H1 (cell line): ENCODE measurements at regions not wholly inside any gene's neighbourhood (a gene's known extent, or its start where the extent isn't known, plus 50 kb on each side); places are given as distances from the start of the nearest gene placed in this dataset.

Experiments
- CTCF ChIA-PET: fragments of 300-600 bp; sonication (Branson Sonifier 250); formaldehyde crosslinking; loops from one replicate; lab custom pipeline; 2021; ENCODE audit not compliant: partially characterized antibody; lab: Charles Lee
- POLR2A ChIA-PET: fragments of 300-600 bp; sonication (Branson Sonifier 250); formaldehyde crosslinking; loops from one replicate; lab custom pipeline; 2021; ENCODE audit warnings: inconsistent platforms; ENCODE audit not compliant: partially characterized antibody; lab: Charles Lee
- DNase-seq, 2 experiments: peaks; one replicate each; pipeline versions ENCODE4 v3.0.0 to v3.0.0-alpha.2; 2010 to 2022; ENCODE audit warnings: low spot score in 2 of 2, low read depth in 1 of 2, mixed read lengths in 1 of 2
- FAIRE-seq: peaks from 2 replicates; lab custom pipeline; 2011; peaks lifted over from hg19 to GRCh38; lab: Jason Lieb, UNC
- H2AFZ ChIP-seq: 2 replicates; pipeline ENCODE4 v1.8.1; 2012; ENCODE audit warnings: low read length, inconsistent platforms
- H2AK5ac ChIP-seq: 2 replicates; pipeline ENCODE4 v1.6.1; 2013; ENCODE audit warnings: low read depth, low read length
- H2BK120ac ChIP-seq: replicated peaks from 2 replicates; pipeline ENCODE3; 2013; ENCODE audit warnings: low read depth, low read length, inconsistent platforms
- H2BK12ac ChIP-seq: 2 replicates; pipeline ENCODE4 v1.6.1; 2013; ENCODE audit warnings: low read depth, low read length
- H2BK15ac ChIP-seq: 2 replicates; pipeline ENCODE4 v1.6.1; 2013; ENCODE audit warnings: low read length
- H2BK20ac ChIP-seq: 2 replicates; pipeline ENCODE4 v1.6.1; 2013; ENCODE audit warnings: low read length
- H2BK5ac ChIP-seq: 2 replicates; pipeline ENCODE4 v1.6.1; 2013; ENCODE audit warnings: low read depth, low read length
- H3K14ac ChIP-seq: 2 replicates; pipeline ENCODE4 v1.6.1; 2013; ENCODE audit warnings: inconsistent platforms; ENCODE audit not compliant: insufficient read length
- H3K18ac ChIP-seq: 2 replicates; pipeline ENCODE4 v1.6.1; 2013; ENCODE audit warnings: low read length; ENCODE audit errors: extremely low read depth
- H3K23ac ChIP-seq: 2 replicates; pipeline ENCODE4 v1.6.1; 2013; ENCODE audit warnings: inconsistent platforms; ENCODE audit not compliant: insufficient read length
- H3K23me2 ChIP-seq: 2 replicates; pipeline ENCODE4 v1.6.1; 2013; ENCODE audit warnings: low read depth, low read length
- H3K27ac ChIP-seq: 2 replicates; pipeline ENCODE4 v1.6.1; 2011; ENCODE audit warnings: low read depth, low read length, inconsistent platforms
- H3K27me3 ChIP-seq, 4 experiments: replicated peaks in 1 of 4; 1 replicate in 1 of 4; 2 replicates in 3 of 4; pipeline versions ENCODE4 v1.6.1 to v1.8.1; 2011 to 2013; ENCODE audit warnings: low read length in 3 of 4, mild to moderate bottlenecking in 3 of 4, inconsistent platforms in 2 of 4, mixed read lengths in 2 of 4, moderate library complexity in 1 of 4; ENCODE audit not compliant: control insufficient read depth in 3 of 4, insufficient read depth in 3 of 4; ENCODE audit errors: extremely low read depth in 1 of 4
- H3K36me3 ChIP-seq, 4 experiments: 2 replicates each; pipeline versions ENCODE4 v1.6.1 to v1.8.1; 2011 to 2013; ENCODE audit warnings: mild to moderate bottlenecking in 4 of 4, low read length in 3 of 4, moderate library complexity in 2 of 4, control low read depth in 1 of 4, inconsistent platforms in 1 of 4; ENCODE audit not compliant: insufficient read depth in 4 of 4, control insufficient read depth in 2 of 4
- H3K4ac ChIP-seq: replicated peaks from 2 replicates; pipeline ENCODE3; 2013; ENCODE audit warnings: low read length, low read depth, mixed read lengths, inconsistent platforms; ENCODE audit not compliant: insufficient read length
- H3K4me1 ChIP-seq, 4 experiments: replicated peaks in 1 of 4; 1 replicate in 1 of 4; 2 replicates in 3 of 4; pipeline versions ENCODE4 v1.6.1 to v1.8.1; 2011 to 2013; ENCODE audit warnings: low read length in 3 of 4, inconsistent platforms in 2 of 4, mixed read lengths in 1 of 4; ENCODE audit not compliant: insufficient read depth in 4 of 4, control insufficient read depth in 3 of 4
- H3K4me2 ChIP-seq, 2 experiments: 2 replicates each; pipeline versions ENCODE4 v1.6.1 to v1.8.1; 2011 to 2013; ENCODE audit warnings: low read depth in 2 of 2, low read length in 2 of 2, control low read depth in 1 of 2, inconsistent platforms in 1 of 2, mild to moderate bottlenecking in 1 of 2; ENCODE audit not compliant: insufficient read depth in 1 of 2
- H3K4me3 ChIP-seq, 4 experiments: fragments of 200-600, 300-600 bp in 1 of 4; sonication (generic), shearing (Covaris generic), sonication (Bioruptor Twin) in 1 of 4; 2 replicates each; pipeline versions ENCODE4 v1.5.1 to v1.8.1; 2011 to 2016; ENCODE audit warnings: low read length in 4 of 4, low read depth in 3 of 4, control low read depth in 2 of 4, inconsistent platforms in 2 of 4, mild to moderate bottlenecking in 2 of 4, mixed read lengths in 1 of 4, moderate library complexity in 1 of 4; ENCODE audit not compliant: insufficient read depth in 2 of 4; ENCODE audit errors: extremely low read depth in 1 of 4
- H3K56ac ChIP-seq: replicated peaks from 2 replicates; pipeline ENCODE3; 2013; ENCODE audit warnings: low read depth, mild to moderate bottlenecking, mixed read lengths, low read length, inconsistent platforms; ENCODE audit not compliant: insufficient read length
- H3K79me1 ChIP-seq: 2 replicates; pipeline ENCODE4 v1.6.1; 2013; ENCODE audit warnings: low read depth, low read length, control low read depth
- H3K79me2 ChIP-seq, 2 experiments: 2 replicates each; pipeline versions ENCODE4 v1.6.1 to v1.8.1; 2012 to 2013; ENCODE audit warnings: low read length in 2 of 2, mild to moderate bottlenecking in 2 of 2, inconsistent platforms in 1 of 2; ENCODE audit not compliant: insufficient read depth in 2 of 2, control insufficient read depth in 1 of 2
- H3K9ac ChIP-seq, 4 experiments: replicated peaks in 1 of 4; 1 replicate in 1 of 4; 2 replicates in 3 of 4; pipeline versions ENCODE4 v1.6.1 to v1.8.1; 2011 to 2013; ENCODE audit warnings: low read depth in 3 of 4, low read length in 3 of 4, control low read depth in 2 of 4, mild to moderate bottlenecking in 2 of 4, moderate library complexity in 2 of 4, inconsistent platforms in 1 of 4; ENCODE audit errors: extremely low read depth in 1 of 4
- H3K9me3 ChIP-seq, 2 experiments: 2 replicates each; pipeline versions ENCODE4 v1.6.1 to v1.8.1; 2012 to 2013; ENCODE audit warnings: mild to moderate bottlenecking in 2 of 2, moderate library complexity in 2 of 2, control low read depth in 1 of 2, inconsistent platforms in 1 of 2, low read depth in 1 of 2, low read length in 1 of 2, mixed read lengths in 1 of 2; ENCODE audit not compliant: insufficient read depth in 2 of 2
- H4K20me1 ChIP-seq, 2 experiments: replicated peaks in 1 of 2; 2 replicates each; pipeline versions ENCODE3 to v1.8.1; 2011 to 2013; ENCODE audit warnings: inconsistent platforms in 2 of 2, low read length in 2 of 2, mild to moderate bottlenecking in 1 of 2; ENCODE audit not compliant: insufficient read depth in 2 of 2, control insufficient read depth in 1 of 2
- H4K5ac ChIP-seq: 2 replicates; pipeline ENCODE4 v1.6.1; 2013; ENCODE audit warnings: low read length, low read depth, mixed read lengths, inconsistent platforms; ENCODE audit not compliant: insufficient read length
- H4K8ac ChIP-seq: 2 replicates; pipeline ENCODE4 v1.8.0; 2013; ENCODE audit warnings: mild to moderate bottlenecking, moderate library complexity, low read length, inconsistent platforms; ENCODE audit not compliant: insufficient read depth; ENCODE audit errors: extremely low read depth
- H4K91ac ChIP-seq: replicated peaks from 2 replicates; pipeline ENCODE3; 2013; ENCODE audit warnings: low read length, mixed read lengths, inconsistent platforms; ENCODE audit not compliant: insufficient read length
- EGR1 ChIP-seq: IDR thresholded peaks from 2 replicates; pipeline ENCODE4 v1.6.1; 2011; ENCODE audit warnings: low read depth, low read length, borderline replicate concordance
- FOSL1 ChIP-seq: IDR thresholded peaks from 2 replicates; pipeline ENCODE4 v1.6.1; 2011; ENCODE audit warnings: mild to moderate bottlenecking, low read depth, low read length, moderate library complexity; ENCODE audit not compliant: insufficient read depth
- RBBP5 ChIP-seq: IDR thresholded peaks from 2 replicates; pipeline ENCODE4 v1.7.1; 2012; ENCODE audit warnings: low read depth, mild to moderate bottlenecking, inconsistent platforms, low read length, moderate library complexity, borderline replicate concordance
- SIX5 ChIP-seq: IDR thresholded peaks from 2 replicates; pipeline ENCODE4 v1.6.1; 2011; ENCODE audit warnings: mild to moderate bottlenecking, low read depth, low read length
- TBP ChIP-seq: IDR thresholded peaks from 2 replicates; pipeline ENCODE4 v1.6.1; 2011; ENCODE audit warnings: low read depth, low read length, improper control_type of control experiment
- TCF12 ChIP-seq: IDR thresholded peaks from 2 replicates; pipeline ENCODE4 v1.6.1; 2011; ENCODE audit warnings: low read depth, mild to moderate bottlenecking, low read length
- USF2 ChIP-seq: IDR thresholded peaks from 2 replicates; pipeline ENCODE4 v1.6.1; 2011; ENCODE audit warnings: low read length, improper control_type of control experiment
- WGBS, 2 experiments: shearing (Covaris generic) in 1 of 2; methylation state at CpG; one replicate each; pipeline versions ENCODE4 v1.1.6 to v1.1.7; 2013 to 2015; ENCODE audit warnings: low lambda C conversion rate in 2 of 2, mixed read lengths in 2 of 2, inconsistent platforms in 1 of 2, low coverage in 1 of 2, missing lambda C conversion rate in 1 of 2; ENCODE audit not compliant: insufficient replicate concordance in 2 of 2, insufficient coverage in 1 of 2, insufficient read length in 1 of 2; ENCODE audit errors: extremely low coverage in 1 of 2, missing lambda C conversion rate in 1 of 2; 5-methylcytosine and 5-hydroxymethylcytosine counted together

GRCh38 chr9:25505644-25506043 lies 172.6 kb downstream of the TUSC1 start:
- FAIRE-seq, result no peak

More at GRCh38 chr9:25505644-25506043, 172.6 kb downstream of the TUSC1 start:
- Histone ChIP-seq H3K9me3 (peaks cover 21 to 27% of the 10 kb centered on the region in 2 experiments), H2BK5ac (no peak overlapping the region), H4K5ac (no peak overlapping the region), H2BK120ac (no peak overlapping the region), H3K4ac (no peak overlapping the region), H2BK15ac (no peak overlapping the region), H3K14ac (no peak overlapping the region), H2BK20ac (no peak overlapping the region), H3K4me2 (no peak overlapping the region), H3K36me3 (no peaks in the 10 kb centered on the region; a peak in 2 of 8 replicates), H2BK12ac (no peak overlapping the region), H3K79me1 (no peaks in the 10 kb centered on the region), H3K79me2 (no peaks in the 10 kb centered on the region), H3K23ac (no peak overlapping the region)
- WGBS, 2 experiments, result 78% methylated on average over 1 of the region's 1 CpG; no CpG with 5 or more reads in 1 of the 2 experiments
- POLR2A ChIA-PET, result interaction anchor here (1.3 kb wide), 1 partner anchor 18 kb away, joined by 3 read pairs; no protein-coding TSS in a partner anchor
- TF ChIP-seq SIX5, result no peak
- no peak for TF ChIP-seq EGR1
- no peak for TF ChIP-seq FOSL1
- no peak for TF ChIP-seq TBP
- TF ChIP-seq RBBP5, result no peak
- no peak for TF ChIP-seq TCF12
- no peak for TF ChIP-seq USF2
- TF ChIP-seq, all 59 proteins: peak for 0
- no peak overlapping the region; the same call in 1 of the 2 replicates for H3K18ac ChIP-seq
- CTCF ChIA-PET, result no interaction called here
- no peaks in the 10 kb centered on the region for H3K27me3 ChIP-seq
- H3K27ac ChIP-seq, result no peak overlapping the region
- no peak overlapping the region for H4K91ac ChIP-seq
- no peaks in the 10 kb centered on the region for H4K20me1 ChIP-seq
- H3K4me3 ChIP-seq, result no peak overlapping the region
- no peak overlapping the region for H2AFZ ChIP-seq
- H4K8ac ChIP-seq, result no peak overlapping the region
- no peaks in the 10 kb centered on the region for H3K4me1 ChIP-seq
- no peak overlapping the region for H3K9ac ChIP-seq
- H3K56ac ChIP-seq, result no peak overlapping the region
- no peak for DNase-seq
- no peaks in the 10 kb centered on the region for H3K23me2 ChIP-seq
- no peak overlapping the region for H2AK5ac ChIP-seq
